ENCODE measurements at regions not wholly inside any gene's neighbourhood (a gene's known extent, or its start where the extent isn't known, plus 50 kb on each side); places are given as distances from the start of the nearest gene placed in this dataset.
A peak's percentile ranks its signal among the peaks of the same experiment; 100 is the strongest.

GRCh38 chr4:121510341-121510874 lies 129.6 kb upstream of the QRFPR start:
- no peak for TF ChIP-seq CTCF (IDR thresholded peaks at IDR 0.05; ENCODE audit: low read depth, low read length, missing control alignments)
- no peak for DNase-seq (ENCODE audit: low read depth)
- H3K4me3 ChIP-seq (ENCODE audit: low read depth, low read length) = no peak overlapping the region
- in situ Hi-C loops (cut with HindIII; ENCODE audit: low sequenced_read_pairs) = no loop called here

GRCh38 chr4:121485190-121485804 lies 104.5 kb upstream of the QRFPR start:
- no peak for TF ChIP-seq CTCF (IDR thresholded peaks at IDR 0.05; ENCODE audit: low read depth, low read length, missing control alignments)
- no peak overlapping the region for H3K4me3 ChIP-seq (ENCODE audit: low read depth, low read length)
- no peak for DNase-seq (ENCODE audit: low read depth)
- in situ Hi-C loops (cut with HindIII; ENCODE audit: low sequenced_read_pairs) = no loop called here

DNA sequence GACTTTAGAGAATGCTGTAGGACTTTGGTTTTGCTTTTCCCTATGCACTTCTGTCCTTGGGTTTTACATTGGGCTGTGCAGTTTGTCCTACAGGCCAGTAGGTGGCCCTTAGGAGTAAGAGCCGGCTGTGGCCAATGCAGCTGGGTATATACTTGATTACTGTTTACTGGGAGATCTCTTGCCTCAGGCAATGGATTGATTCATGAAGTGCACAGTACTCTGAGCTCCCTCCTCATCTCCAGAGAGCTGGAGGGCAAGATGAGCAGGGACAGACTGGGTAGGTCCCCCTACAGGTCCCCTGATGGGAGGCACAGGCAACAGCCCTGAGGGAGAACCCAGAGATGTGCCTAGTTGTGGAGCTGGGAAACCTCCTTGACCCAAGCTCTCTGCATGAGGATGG lies 103.8 kb upstream of the QRFPR start:
- peak; percentile 43 for DNase-seq (ENCODE audit: low read depth)
- peak; percentile 91 for TF ChIP-seq CTCF (IDR thresholded peaks at IDR 0.05; ENCODE audit: low read depth, low read length, missing control alignments)
- H3K4me3 ChIP-seq (ENCODE audit: low read depth, low read length) = no peak overlapping the region
- in situ Hi-C loops (cut with HindIII; ENCODE audit: low sequenced_read_pairs) = no loop called here

- no peak for TF ChIP-seq CTCF (IDR thresholded peaks at IDR 0.05; ENCODE audit: low read depth, low read length, missing control alignments)
- in situ Hi-C loops (cut with HindIII; ENCODE audit: low sequenced_read_pairs) = no loop called here
- DNase-seq (ENCODE audit: low read depth) = no peak
- no peak overlapping the region for H3K4me3 ChIP-seq (ENCODE audit: low read depth, low read length)
Observed at GRCh38 chr4:121479808-121480207, 99.0 kb upstream of the QRFPR start.

DNA sequence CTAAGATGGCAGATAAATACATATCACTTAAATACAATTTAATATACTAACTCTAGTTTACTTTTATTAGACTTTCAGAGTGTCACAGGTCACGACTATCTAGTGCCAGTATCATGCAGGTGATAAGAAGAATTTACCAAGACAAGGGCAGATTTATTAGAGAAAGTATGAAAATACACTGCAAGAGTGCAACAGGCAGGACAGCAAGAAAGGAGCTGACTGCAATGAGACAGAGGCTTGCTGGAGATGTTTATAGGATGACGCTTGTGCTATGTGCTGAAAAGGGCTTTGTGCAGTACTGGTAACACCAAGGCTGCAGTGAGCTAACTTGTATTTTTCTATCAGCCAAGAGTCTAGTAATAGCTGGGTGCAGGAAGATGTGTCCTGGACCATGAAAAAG lies 96.7 kb upstream of the QRFPR start:
- no peak overlapping the region for H3K4me3 ChIP-seq (ENCODE audit: low read depth, low read length)
- in situ Hi-C loops (cut with HindIII; ENCODE audit: low sequenced_read_pairs) = no loop called here
- no peak for DNase-seq (ENCODE audit: low read depth)
- no peak for TF ChIP-seq CTCF (IDR thresholded peaks at IDR 0.05; ENCODE audit: low read depth, low read length, missing control alignments)

DNA sequence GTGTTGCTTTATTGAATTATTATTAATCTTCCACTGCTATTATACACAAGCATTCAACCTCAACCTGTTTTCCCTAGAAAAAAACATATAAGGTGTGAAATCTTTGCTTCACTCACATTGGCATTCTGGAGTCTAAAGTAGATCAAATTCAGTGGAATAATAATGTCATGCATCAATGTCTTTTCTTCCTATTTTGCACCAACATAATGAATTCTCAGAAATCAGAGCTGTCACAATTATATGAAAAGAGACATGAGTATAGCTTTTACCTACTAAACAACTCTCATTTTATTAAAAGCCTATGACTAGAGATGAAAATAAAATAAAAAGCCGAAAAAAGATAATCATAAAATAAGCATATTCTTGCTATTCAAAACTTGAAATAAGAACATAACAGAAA lies 96.3 kb upstream of the QRFPR start:
- TF ChIP-seq CTCF (IDR thresholded peaks at IDR 0.05; ENCODE audit: low read depth, low read length, missing control alignments) = no peak
- no peak for DNase-seq (ENCODE audit: low read depth)
- H3K4me3 ChIP-seq (ENCODE audit: low read depth, low read length) = no peak overlapping the region
- in situ Hi-C loops (cut with HindIII; ENCODE audit: low sequenced_read_pairs) = no loop called here

Data from astrocyte of the cerebellum (primary cell).